HG03378 (cell line): ENCODE measurements at regions not wholly inside any gene's neighbourhood (a gene's known extent, or its start where the extent isn't known, plus 50 kb on each side); places are given as distances from the start of the nearest gene placed in this dataset.
"Not testable (repeated sequence)": the region's sequence is repeated elsewhere in the genome, so short reads cannot be mapped to it uniquely, and the experiment has no call there.

Experiments used
- ATAC-seq: cut with Tn5 transposase; IDR thresholded peaks from one replicate; pipeline ENCODE4 v1.9.1; 2021; ENCODE audit warnings: mild to moderate bottlenecking, moderate library complexity; ENCODE audit not compliant: unreplicated experiment

- ATAC-seq, result no peak
Observed at GRCh38 chr13:88188986-88189385, 517.8 kb downstream of the SLITRK5 start.

GRCh38 chr13:88189728-88190127 lies 518.6 kb downstream of the SLITRK5 start:
- ATAC-seq, result no peak

- ATAC-seq, result no peak
Observed at GRCh38 chr13:88196106-88196505, 524.9 kb downstream of the SLITRK5 start.

- no peak for ATAC-seq
Observed at GRCh38 chr13:88217372-88217771, 546.2 kb downstream of the SLITRK5 start.

GRCh38 chr13:88217883-88218282 lies 546.7 kb downstream of the SLITRK5 start:
- ATAC-seq, result no peak

DNA sequence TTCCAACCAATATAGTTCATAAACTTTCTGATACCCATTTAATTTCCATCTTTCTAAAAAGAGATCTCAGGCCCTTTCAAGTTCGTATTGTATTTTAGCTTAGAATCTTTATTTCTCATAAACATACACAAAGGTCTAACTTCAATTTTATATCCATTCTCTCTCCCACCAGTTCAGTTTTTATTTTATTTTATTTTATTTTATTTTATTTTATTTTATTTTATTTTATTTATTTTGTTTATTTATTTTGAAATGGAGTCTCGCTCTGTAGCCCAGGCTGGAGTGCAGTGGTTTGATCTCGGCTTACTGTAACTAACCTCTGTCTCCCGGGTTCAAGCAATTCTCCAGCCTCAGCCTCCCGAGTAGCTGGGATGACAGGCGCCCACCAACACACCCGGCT lies 552.8 kb downstream of the SLITRK5 start:
- no peak for ATAC-seq

DNA sequence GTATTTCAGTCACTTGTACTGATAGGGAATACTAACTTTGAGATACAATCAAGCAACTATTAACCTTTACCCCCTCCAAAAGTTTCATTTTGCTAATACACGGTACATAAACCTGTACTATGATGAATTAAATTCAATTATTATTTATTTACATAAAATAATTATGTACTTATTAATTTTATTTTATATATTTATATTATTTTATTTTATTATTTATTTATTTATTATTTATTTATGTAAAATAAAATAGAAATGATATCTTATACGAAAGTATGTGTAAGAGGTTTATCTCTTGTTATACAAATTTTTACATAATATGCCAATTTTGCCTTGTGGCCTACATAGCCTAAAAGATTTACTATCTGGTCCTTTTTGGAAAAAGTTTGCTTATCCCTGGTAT lies 564.3 kb downstream of the SLITRK5 start:
- ATAC-seq, result no peak

- ATAC-seq, result no peak
Observed at GRCh38 chr13:88246239-88246638, 575.1 kb downstream of the SLITRK5 start.

DNA sequence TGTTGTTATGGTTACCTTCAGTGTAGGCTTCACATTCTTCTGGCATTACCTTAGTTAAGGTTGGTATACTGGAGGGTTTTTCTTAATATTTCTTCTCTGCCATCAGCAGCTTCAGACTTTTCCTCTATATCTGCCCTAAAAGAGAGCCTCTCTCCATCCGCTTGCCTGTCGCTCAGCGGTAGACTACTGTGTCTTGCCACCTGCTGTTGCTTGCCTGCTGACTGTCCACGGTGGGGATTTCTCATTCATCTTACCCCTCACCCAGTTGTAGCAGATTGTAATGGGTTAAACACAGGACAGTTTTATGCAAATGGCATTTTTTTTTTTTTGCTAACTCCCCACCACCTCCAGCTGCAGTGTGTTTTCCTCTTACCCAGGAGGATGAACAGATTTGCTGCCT lies 577.2 kb downstream of the SLITRK5 start:
- no peak for ATAC-seq

DNA sequence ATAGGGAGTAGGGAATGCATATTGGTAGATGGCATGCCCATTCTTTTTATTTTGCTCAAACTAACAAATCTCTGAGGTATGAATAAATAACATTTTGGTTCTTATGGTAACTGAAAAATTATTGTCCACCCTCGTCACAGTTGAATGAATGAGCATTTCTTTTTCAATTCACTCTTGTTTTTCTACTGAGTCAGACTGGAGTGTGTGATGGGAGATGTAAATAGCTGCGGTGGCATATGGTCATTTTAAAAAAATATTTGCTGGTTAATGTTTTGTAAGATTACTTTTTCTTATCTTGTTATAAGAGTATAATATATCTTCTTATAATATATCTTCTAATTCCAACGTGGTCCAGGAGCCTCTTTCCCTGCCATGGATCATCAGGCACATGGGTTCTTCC lies 586.5 kb downstream of the SLITRK5 start:
- ATAC-seq, result no peak

GRCh38 chr13:88263808-88264207 lies 592.6 kb downstream of the SLITRK5 start:
- ATAC-seq, result no peak

DNA sequence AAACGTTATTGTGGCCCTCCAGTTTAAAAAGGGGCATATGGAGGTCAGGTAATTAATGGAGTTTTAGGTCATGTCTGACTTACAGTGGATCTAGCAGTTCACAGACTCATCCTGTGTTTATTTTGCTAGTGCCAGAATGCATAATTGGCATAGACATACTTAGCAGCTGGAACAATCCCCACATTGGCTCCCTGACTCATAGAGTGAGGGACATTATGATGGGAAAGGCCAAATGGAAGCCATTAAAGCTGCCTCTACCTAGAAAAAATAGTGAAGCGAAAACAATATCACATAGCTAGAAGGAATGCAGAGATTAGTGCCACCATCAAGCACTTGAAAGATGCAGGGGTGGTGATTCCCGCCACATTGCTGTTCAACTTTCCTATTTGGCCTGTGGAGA lies 610.7 kb downstream of the SLITRK5 start:
- no peak for ATAC-seq

GRCh38 chr13:88285329-88285728 lies 614.2 kb downstream of the SLITRK5 start:
- no peak for ATAC-seq

GRCh38 chr13:88288326-88288725 lies 617.2 kb downstream of the SLITRK5 start:
- ATAC-seq, result no peak

DNA sequence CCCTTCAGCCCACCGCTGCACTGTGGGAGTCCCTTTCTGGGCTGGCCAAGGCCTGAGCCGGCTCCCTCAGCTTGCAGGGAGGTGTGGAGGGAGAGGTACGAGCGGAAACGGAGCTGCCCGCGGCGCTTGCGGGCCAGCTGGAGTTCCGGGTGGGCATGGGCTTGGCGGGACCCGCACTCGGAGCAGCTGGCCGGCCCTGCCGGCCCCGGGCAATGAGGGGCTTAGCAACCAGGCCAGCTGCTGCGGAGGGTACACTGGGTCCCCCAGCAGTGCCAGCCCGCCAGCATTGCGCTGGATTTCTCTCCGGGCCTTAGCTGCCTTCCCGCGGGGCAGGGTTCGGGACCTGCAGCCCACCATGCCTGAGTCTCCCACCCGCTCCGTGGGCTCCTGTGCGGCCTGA lies 620.6 kb downstream of the SLITRK5 start:
- ATAC-seq, result not testable (repeated sequence)

DNA sequence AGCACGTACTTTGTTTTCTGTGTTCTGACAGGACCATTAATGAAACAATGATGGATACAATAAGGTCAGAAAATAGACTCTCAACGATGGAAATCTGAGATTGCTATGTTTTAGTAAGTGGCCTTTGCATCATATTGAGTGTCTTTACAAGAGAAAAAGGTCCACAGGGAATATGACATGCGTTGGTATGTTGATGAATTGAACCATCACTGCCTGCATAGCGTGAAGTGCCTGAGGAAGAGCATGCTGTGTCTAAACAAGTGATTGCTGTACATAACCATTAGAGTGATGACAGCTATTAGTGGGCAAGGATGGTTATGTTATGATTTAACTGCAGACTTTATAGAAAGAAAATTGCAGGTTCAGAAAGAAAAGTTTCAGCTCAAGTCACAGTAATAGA lies 623.2 kb downstream of the SLITRK5 start:
- ATAC-seq, result no peak

DNA sequence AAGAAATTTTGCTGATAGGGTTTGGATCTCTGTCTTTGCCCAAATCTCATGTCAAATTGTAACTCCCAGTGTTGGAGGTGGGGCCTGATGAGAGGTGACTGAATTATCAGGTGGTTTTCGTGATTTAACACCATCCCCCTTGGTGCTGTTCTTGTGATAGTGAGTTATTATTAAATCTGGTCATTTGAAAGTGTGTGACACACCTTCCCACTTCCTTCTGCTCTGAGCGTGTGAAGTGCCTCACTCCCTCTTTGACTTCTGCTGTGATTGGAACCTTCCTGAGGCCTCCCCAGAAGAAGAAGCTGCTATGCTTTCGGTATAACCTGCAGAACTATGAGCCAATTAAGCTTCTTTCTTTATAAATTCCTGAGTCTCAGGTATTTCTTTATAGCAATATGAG lies 632.0 kb downstream of the SLITRK5 start:
- ATAC-seq, result no peak

DNA sequence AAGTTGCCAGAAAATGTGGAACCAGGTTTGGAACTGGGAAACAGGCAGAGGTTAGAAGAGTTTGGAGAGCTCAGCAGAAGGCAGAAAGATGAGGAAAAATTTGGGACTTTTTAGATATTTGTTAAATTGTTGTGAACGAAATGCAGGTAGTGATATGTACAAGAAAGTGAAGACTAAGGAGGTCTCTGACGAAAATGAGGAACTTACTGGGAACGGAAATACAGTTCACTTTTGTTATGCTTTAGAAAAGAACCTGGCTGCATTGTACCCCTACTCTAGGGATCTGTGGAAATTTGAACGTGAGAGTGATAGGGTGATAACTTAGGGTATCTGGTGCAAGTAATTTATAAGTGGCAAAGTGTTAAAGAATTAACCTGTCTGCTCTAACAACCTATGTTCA lies 632.4 kb downstream of the SLITRK5 start:
- no peak for ATAC-seq

- no peak for ATAC-seq
Observed at GRCh38 chr13:88314496-88314895, 643.3 kb downstream of the SLITRK5 start.

- ATAC-seq, result no peak
Observed at GRCh38 chr13:88329066-88329465, 657.9 kb downstream of the SLITRK5 start.

- no peak for ATAC-seq
Observed at GRCh38 chr13:88339271-88339741, 668.1 kb downstream of the SLITRK5 start.

DNA sequence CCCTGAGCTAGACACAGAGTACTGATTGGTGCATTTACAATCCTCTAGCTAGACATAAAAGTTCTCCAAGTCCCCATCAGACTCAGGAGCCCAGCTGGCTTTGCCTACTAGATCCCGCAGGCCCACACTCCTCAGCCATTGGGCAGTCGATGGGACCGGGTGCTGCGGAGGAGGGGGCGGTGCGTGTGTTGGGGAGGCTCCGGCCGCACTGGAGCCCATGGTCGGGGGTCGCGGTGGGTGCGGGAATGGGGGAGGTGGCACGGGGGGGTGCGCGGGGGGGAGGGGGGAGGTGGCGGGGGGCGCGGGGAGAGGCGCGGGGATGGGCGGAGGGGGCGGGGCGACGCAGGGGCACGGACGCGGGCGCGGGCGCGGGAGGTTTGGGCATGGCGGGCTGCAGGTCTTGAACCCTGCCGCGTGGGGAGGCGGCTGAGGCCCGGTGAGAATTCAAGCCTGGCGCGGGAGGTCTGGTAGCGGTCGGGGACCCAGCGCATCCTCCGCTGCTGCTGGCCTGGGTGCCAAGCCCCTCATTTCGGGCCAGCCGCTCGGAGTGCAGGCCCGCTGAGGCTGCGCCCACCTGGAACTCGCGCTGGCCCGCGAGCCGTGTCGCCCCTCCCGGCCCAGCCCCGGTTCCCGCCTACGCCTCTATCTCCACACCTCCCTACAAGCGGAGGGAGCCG lies 674.1 kb downstream of the SLITRK5 start:
- ATAC-seq, result no peak

DNA sequence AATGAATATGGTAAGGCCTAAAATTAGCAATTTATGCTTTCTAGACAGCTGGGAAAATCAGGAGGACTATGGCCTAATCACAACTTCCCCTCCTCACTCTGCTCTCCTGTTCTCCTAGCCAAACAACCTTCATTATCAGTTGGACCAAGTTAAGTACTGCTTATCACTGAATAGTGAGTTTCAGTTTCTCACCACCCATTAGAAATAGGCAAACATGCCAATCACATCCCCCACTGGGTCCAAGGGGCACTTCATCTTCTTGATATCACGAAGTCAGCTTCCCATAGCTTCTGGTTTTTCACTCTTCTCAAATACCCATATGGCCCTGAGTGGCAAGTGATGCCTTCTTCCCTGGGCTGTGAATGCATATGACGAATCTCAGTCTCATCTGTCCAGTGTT lies 689.6 kb downstream of the SLITRK5 start:
- no peak for ATAC-seq
